ENCODE measurements at regions not wholly inside any gene's neighbourhood (a gene's known extent, or its start where the extent isn't known, plus 50 kb on each side); places are given as distances from the start of the nearest gene placed in this dataset.

DNA sequence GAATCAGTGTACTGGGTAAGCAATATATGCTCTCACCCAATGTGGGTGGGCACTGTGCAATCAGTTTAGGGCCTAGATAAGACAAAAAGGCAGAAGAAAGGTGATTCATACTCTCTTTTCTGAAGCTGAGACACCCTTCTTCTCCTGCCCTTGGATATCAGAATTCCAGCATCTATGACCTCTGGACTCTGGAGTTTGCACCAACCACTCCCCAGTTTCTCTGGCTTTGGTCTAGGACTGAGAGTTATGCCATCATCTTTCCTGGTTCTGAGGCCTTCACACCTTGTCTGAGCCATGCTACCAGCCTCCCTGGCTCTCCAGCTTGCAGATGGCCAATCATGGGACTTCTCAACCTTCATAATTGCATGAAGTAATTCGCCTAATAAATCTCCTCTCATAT is 724.6 kb upstream of the TYRP1 start:
- no peak for DNase-seq

DNA sequence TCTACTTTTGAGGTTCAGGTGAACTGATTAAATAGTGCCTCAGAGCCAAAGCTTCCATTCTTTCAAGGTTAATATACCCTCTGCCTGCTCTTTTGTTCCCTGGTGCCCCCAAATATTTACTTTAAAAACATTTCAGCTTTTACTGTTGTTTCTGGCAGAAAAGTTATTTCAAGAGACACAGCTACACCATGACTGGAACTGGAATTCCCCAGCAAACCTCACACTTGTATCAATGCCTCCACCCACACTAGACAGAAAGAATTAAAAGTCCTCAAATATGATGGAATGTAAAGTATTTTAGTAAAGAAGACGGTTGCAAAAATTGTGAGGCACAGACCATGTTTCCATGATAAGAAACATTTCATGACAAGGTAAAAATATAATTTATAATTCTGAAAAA is 720.2 kb upstream of the TYRP1 start:
- peak; percentile 16 for DNase-seq

DNA sequence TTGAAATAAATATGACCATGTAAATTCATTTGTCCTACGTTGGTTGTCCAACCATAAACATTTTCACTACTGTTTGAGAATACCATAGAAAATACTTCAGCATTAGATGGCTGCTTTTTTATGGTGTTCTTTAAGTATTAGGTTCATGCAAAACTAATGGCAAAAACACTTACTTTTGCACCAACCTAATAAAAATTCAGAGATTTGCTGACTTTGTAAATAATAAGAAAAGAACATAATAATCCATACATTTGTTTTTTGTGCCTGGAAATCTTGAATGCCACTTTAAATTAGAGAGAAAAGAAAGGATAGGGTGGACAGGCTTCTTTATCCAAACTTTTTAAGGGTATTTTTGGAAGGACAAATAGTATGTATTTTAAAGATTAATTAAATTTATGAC is 719.7 kb upstream of the TYRP1 start:
- no peak for DNase-seq

DNA sequence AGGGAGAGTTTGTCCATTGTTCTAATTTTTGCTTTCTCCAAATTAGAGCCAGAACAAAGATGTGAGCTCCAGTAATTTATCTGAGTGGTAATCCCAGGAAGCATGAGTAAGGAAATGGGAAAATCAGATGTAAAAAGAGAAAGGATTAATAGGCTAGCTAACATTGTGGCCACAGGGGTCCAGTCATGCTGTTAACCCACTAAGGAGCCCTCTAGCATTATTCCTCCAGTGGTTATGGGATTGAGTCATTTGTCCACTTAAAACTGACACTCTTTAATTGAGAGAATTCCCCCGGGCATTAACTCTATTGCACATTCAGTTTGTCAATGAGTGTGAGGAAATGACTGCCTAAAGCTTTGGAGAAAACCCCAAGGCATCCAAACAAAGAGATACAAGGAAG is 700.3 kb upstream of the TYRP1 start:
- DNase-seq, result peak; percentile 69

DNA sequence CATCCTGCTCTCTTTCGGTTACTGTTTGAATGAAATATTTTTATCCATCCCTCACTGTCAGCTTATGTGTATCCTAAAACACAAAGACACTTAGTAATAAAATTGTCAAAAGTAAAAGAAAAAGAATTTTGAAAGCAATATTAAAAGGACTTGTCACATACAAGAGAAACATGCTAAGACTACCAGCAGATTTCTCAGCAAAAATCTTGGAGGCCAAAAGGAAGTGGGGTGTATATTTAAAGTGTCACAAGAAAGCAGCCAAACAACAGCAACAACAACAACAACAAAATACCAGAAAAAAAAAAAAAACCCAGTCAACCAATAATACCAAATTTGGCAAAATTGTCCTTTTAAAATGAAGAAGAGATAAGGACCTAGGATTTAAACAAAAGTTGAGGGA is 678.7 kb upstream of the TYRP1 start:
- no peak for DNase-seq

DNA sequence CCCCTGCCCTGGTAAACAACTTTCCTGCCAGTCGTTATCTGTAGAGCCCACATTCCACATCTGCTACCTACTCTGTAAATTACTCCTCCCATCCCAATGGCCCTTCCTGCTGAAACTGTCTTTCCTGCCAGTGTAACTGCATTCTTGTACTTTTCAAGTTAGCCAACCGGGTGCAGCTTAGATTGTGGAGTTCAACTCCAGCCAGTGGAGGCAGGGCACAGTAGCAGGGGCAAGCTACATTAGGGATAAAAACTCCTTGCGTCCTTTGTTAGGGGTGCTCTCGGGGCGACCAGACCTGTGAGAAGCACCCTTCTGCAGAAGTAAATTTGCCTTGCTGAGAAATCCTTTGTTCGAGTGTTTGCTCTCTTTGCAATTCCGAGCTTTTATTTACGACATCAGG is 639.0 kb upstream of the TYRP1 start:
- no peak for DNase-seq

DNA sequence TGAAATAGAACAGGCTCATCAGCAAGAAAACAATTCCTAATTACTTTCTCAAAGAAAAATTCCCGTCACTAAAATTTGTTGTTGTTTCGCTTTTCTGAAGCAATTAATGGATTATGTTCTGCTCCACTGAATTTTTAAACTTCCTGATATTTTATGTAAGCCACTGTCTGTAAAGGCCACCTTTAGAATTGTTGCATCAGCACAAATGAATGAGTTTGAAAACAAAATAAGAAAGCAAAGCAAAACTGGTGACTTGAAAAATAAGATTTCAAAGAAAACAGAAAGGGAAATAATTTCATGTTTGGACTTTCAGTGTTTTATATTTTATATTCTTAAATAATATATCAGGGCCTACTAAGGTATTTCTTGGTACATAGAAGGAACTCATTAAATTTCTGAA is 636.3 kb upstream of the TYRP1 start:
- no peak for DNase-seq

DNA sequence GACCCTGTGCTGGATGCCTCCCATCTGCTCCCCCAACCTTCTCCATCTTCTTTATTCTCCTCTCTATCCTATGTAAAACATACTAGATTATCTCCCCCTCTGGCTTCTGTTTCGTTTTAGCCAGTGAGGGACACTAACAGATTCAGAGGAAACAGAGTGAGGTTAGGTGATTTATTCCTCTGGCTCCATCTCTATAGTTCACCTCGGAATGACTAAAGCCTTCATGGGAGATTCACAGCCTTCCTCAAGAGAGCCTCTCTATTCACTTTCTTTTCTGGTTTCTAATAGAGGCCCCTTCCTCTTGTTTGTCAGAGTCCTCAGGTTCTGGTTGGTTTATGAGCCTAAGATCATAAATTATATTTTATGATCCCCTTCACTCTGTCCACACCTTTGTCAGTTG is 633.1 kb upstream of the TYRP1 start:
- no peak for DNase-seq

DNA sequence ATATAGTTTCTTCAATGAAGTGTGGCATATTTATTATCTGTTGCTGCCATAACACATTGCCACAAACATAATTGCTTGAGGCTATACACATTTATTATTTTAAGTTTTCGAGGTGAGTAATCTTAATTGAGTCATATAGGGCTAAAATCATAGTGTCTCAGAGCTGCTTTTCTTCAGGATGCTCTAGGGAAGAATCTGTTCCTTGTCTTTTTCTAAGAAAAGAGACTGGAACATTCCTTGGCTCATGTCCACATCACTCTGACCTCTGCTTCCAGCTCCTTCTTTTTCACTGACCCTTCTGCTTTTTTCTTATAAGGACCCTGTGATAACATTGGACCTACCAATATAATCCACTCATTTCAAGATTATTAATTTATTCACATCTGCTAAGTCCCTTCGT is 632.4 kb upstream of the TYRP1 start:
- no peak for DNase-seq

DNA sequence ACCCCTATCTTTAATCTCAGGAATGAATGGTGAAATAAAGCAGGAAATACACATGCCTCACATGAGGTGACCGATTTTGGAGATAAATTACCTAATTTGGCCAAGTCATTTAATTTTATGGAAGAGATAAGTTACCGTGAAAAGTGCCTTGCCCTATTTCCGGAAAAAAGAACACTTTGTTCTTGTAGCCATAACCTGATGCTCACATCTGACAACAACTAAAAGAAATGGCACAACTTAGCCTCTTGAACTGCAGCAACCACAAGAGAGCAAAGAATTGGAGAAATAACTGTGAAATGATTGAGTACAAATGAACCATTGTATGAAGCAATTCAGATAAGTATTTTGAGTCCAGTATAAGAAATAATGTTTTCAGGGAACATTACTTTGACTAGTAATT is 628.1 kb upstream of the TYRP1 start:
- DNase-seq, result no peak

DNA sequence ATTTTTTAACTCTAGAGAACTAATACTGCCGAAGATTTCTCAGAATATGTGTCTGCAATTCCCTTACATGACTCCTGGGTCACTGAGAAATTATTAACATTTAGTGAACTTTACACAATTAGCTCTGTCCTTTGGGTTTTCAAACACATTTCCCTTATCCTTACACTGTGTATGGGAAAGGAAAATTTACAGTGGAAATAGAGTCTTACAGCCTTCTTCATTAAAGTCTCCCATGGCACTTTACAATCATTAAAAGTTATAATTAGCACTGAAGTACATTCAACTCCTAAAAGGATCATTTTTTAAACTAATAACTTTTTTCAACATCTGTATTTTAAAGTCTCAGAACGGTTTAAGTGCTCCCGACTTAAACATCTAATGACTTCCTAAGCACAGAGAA is 627.5 kb upstream of the TYRP1 start:
- DNase-seq, result no peak

DNA sequence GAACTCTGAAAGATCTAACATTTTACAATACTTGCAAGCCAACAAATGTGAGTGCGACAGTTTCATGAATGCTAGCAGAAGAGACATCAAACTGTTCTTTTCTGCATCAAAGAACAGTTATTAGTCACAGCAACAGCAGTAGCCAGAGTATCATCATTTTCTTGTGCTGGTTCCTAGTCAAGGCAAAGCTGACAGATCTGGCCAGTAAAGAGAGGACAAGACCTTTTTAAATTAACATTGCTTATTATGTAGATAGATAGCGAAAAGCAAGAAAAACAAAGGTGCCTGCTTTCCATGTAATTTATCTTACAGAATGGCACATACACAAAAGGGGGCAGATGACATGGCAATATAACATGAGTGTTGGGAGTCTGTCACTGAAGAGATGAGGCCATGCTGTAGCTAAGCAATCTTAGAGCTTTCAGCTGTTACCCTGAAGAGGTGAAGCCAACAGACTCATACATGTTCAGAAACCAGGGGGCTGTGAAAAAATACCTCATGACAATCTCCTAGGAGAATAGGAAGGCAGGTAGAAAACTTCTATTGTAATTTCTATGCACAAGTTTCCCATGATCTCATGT is 626.6 kb upstream of the TYRP1 start:
- no peak for DNase-seq

DNA sequence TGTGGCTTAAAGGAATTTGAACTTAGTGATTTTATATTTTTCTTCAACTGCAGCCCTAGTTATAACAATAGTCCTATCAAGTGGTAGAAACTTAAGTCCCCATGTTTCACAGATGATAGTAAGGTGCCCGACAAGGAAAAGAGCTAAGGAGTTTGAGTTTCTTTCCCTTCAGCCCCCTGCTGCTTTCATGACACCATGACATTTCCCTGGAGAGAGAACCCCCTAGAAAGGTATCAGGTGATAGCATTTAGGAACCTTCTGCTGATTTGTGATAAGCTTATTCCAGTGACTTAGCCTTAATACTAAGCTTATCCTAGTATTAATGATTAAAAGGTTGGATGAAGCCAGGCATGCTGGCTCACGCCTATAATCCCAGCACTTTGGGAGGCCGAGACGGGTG is 623.8 kb upstream of the TYRP1 start:
- no peak for DNase-seq

DNA sequence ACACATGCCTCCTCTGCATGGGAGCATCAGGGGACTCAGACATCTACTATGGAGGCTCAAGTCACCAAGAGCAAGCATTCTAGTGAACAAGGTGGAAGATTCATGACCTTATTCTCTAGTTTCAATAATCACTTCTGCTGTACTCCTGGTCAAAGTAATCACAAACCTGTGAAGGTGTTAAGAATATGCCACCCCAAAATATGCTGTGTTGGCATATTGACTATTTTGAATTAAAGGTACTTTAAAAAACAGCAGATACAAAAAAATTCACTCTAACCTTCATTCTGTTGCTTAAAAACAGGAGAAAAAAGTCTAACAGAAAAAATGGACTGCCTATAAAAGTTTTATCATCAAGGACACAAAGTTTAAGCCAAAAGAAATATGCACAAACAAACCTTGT is 607.8 kb upstream of the TYRP1 start:
- DNase-seq, result no peak

DNA sequence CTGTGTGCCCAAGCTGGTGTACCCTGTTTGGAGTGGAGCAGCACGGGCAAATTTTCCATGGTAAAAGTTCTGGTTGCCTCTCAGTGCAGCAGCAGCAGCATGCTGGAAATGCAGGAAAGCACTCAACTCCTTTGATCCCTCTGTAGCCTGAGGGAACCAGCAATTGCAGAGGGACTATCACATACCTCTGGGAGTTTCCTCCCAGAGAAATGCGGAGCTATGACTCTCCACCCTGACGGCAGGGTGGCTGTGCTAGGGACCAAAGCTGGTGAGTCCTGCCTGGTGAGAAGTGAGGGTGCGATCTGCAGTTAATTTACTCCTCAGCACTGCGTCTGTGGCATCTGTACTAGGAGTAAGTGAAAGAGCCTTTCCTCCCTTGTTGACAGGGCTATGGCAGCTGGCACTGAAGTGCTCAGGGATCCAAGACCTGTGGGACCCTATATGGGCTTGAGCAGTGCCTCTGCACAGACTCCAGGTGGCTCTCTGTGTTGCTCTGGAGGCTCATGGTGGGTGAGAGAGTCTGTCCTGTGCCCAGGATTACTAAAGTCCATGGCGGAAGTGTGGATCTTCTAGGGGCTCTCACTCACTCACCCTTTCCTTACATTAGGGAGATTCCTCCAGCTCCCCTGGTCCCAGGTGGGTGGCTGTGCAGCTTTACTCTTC is 601.2 kb upstream of the TYRP1 start:
- DNase-seq, result no peak

DNA sequence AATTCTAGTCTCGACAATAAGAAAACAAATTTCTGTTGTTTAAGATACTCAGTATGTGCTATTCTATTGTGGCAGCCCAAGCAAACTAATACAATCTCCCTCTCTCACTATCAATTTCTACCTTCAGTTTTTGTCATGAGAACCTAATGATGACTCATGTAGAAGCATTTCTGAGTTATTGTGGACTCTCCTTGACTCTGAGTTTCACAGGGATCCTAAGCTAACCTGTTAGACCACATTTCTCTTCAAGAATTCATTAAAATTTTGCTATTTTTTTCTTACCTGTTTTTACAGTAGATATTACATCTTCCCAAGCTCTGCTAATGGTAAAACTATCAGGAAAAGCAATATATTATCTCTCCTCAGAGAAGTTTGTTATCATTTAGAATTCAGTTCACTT is 599.1 kb upstream of the TYRP1 start:
- DNase-seq, result no peak

DNA sequence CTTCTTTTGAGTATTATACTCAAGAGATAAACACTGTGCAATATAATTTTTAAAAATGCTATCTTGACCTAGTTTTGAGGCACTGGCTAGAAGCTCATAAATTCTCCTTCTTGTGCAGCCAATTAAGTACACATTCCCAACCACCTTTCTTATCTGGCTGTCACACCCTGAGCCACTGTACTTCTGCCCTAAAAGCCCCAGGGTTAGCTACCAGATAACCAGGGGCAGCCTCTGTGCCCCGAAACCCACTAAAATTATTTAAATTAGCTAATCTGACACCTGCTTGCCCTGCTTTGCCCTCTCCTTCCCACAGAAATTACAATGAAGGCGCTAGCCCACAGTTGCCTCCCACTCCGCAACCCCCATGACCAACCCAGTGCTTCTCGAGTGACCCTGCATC is 597.3 kb upstream of the TYRP1 start:
- DNase-seq, result no peak

DNA sequence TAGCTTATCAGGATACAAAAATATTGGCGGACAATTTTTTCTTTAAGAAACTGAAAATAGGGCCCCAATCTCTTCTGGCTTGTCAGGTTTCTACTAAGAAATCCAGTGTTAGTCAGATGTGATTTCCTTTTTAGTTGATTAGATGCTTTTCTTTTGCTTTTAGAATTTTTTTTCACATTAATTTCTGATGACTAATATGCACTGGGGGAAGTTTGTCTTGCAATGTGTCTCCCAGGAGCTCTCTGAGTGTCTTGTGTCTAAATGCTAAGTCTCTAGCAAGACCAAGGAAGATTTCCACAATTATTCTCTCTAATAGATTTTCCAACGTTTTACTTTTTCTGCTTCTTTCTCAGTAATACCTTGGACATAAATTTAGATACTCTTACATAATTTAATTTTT is 559.8 kb upstream of the TYRP1 start:
- no peak for DNase-seq

DNA sequence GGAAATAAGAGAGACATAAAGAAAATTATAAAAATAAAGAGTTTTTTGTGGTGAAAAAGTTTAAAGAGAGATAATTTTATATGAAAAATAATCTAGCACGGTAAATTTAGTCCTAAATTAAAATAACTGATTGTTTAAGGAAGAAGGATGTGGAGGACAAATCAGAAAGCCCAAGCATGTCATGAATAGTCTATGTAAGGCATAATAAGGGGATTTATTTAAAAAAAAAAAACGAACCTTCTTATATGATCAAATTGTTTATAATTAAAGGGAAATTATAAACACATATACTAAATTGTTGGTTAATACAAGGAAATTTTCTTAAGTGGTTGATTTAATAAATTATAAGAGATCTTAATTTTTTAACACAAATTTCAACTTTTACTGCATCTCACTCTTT is 551.8 kb upstream of the TYRP1 start:
- no peak for DNase-seq

DNA sequence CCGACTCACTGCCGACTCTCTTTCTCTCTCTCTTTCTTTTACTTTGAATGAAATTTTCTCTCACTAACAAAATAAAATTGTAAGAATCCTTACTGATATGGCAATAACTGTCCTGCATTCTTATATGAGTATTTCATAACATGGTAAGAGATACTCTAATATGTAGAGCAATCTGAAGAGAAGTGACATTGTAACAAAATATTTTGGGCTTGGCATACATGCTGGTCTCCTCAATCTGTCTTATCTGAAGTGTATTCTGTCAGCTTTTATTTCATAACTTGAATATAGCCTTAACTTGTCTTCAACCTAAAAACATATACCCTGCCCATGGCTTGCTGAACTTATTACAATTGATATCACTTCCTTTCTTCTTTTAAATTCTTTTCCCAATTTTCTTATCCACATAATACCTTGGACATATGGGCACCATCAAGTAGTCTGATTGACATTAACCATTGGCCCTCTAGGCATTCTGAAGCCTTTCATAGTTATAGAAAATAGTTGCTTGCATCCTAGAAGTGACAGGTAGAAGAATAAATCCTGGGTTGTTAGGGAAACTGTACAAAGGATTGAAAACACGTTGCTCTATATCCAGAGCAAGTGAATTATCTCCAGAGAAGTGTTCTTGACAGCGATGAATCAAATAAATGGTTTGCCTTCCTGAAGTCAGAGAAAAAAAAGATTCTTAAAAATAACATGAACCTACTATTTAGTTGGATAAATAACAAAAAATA is 537.6 kb upstream of the TYRP1 start:
- no peak for DNase-seq

DNA sequence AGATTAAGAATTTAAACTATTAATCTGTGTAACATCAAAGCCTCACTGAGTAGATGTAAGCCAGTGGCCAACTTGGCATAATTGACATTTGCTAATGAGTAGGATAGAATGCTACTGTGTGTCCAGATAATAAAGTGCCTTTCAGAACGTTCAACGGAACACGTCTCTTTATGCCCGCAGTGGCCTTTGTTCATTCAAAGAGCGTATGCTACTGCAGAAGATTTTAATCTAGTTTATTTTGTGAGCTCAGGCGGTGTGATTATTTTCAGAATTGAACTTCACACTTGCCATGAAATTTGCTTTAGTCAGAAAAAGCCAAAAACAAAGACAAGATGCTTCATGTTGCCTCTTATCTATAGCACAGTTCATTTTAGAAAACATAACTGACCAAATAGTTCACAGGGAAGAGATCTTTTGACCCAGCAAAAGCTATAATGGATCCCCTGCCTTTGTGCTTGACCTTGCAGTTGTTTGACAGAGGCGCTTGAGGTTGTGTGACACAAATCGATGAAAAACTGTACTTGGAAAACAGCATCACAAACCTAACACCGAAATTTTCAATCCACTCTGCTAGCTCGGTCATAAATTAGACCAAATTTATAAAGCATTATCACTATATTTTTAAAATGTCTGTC is 530.9 kb upstream of the TYRP1 start:
- DNase-seq, result no peak

DNA sequence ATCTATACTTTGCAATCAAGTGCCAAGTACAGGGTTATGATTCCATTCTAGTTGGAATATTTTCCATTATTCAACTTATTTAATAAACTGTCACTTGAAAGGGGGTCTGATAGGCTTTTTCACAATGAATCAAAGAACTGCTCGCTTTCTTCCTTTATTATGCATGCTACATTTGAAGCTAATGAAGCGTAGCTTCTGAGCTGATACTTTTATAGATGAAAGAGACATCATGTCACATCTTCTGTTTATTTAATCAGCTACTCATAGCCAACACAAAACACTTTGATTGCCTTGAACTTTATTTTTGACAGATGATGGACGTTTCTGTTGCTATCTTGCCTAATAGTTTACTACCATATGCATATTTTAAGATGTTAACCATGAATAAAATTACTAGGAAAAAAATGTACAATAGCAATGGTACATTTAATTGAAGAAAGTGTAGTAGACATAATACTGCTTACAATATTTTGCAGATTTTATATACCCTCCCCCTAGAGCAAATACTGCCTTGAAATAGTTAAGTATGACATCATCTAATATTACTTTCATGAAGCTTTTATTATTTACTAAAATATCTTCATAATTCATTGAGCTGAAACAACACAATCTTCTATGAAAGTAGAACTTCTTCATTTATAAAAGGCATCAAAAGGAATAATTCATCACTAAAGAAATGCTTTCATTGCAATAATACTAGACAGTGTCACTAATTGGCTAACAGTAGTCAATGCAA is 529.3 kb upstream of the TYRP1 start:
- no peak for DNase-seq

DNA sequence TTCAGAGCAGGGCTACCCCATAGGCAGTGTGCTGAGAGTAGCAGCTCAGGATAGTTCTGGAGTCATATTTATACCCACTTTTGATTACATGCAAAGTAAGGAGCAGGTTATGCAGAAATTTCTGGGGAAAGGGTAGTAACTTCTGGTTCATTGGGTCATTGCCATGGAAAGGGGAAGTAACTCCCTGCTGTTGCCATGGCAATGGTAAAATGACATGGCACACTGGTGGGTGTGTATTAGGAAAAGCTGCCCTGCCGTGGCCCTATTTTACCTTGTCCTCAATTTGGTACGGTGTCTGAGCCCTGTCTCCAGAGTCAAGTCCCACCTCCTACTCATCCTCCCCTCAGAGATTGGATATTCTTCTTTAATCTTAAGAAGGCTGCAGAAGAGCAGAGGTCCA is 526.7 kb upstream of the TYRP1 start:
- no peak for DNase-seq

DNA sequence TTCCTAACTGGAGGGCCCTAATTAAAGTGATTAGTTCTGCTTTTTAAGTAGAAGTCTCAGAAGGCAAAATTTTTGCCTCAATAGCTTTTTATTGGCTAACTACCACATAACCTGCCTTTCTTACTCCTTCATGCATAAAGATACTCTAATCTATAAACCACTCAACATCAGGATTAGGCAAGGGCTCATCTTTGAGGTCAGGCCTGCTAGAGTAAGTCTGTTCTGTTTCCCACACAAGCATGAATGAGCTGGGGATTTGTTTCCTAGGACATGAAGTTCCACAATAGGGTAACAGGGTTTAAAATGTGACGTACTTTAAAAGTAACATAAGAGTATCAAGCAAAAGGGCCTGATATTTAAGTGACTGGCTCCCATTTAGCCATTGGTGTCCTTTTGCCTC is 522.7 kb upstream of the TYRP1 start:
- no peak for DNase-seq
